ENCODE measurements at regions not wholly inside any gene's neighbourhood (a gene's known extent, or its start where the extent isn't known, plus 50 kb on each side); places are given as distances from the start of the nearest gene placed in this dataset.
"Not testable (repeated sequence)": the region's sequence is repeated elsewhere in the genome, so short reads cannot be mapped to it uniquely, and the experiment has no call there.

- no peak for DNase-seq (ENCODE audit: low read depth in 2 of 2)
Observed at GRCh38 chr9:36521148-36521547, 51.5 kb upstream of the MELK start.

GRCh38 chr9:36517131-36517530, 55.6 kb upstream of the MELK start:
- DNase-seq (ENCODE audit: low read depth in 2 of 2), result no peak

GRCh38 chr9:36504156-36504555, 68.5 kb upstream of the MELK start:
- no peak for DNase-seq (ENCODE audit: low read depth in 2 of 2)

GRCh38 chr9:36503172-36504088, 69.3 kb upstream of the MELK start:
- no peak for DNase-seq (ENCODE audit: low read depth in 2 of 2)

- no peak for DNase-seq (ENCODE audit: low read depth in 2 of 2)
Observed at GRCh38 chr9:36501727-36502126, 71.0 kb upstream of the MELK start.

GRCh38 chr9:36500931-36501330, 71.8 kb upstream of the MELK start:
- not testable (repeated sequence) for DNase-seq (ENCODE audit: low read depth in 2 of 2)

- no peak for DNase-seq (ENCODE audit: low read depth in 2 of 2)
Observed at GRCh38 chr9:36499174-36499890, 73.4 kb upstream of the MELK start.

GRCh38 chr9:36493564-36493963, 79.1 kb upstream of the MELK start:
- peak in 1 of 2 experiments; percentile 8 for DNase-seq (ENCODE audit: low read depth in 2 of 2)

GRCh38 chr9:36492865-36493264, 79.8 kb upstream of the MELK start:
- DNase-seq (ENCODE audit: low read depth in 2 of 2), result no peak

GRCh38 chr9:36489453-36489852, 83.2 kb upstream of the MELK start:
- no peak for DNase-seq (ENCODE audit: low read depth in 2 of 2)

- DNase-seq (ENCODE audit: low read depth in 2 of 2), result no peak
Observed at GRCh38 chr9:36488389-36488756, 84.3 kb upstream of the MELK start.

- peak; percentile 76 to 80 for DNase-seq (ENCODE audit: low read depth in 2 of 2)
Observed at GRCh38 chr9:36487482-36488388, 85.0 kb upstream of the MELK start.

GRCh38 chr9:36486933-36487481, 85.7 kb upstream of the MELK start:
- DNase-seq (ENCODE audit: low read depth in 2 of 2), result peak; percentile 29 to 50

GRCh38 chr9:36486329-36486932, 86.3 kb upstream of the MELK start:
- DNase-seq (ENCODE audit: low read depth in 2 of 2), result peak in 1 of 2 experiments; percentile 4

- DNase-seq (ENCODE audit: low read depth in 2 of 2), result no peak
Observed at GRCh38 chr9:36485647-36486328, 85.7 kb upstream of the RNF38 start.

GRCh38 chr9:36484124-36484523, 84.1 kb upstream of the RNF38 start:
- no peak for DNase-seq (ENCODE audit: low read depth in 2 of 2)

GRCh38 chr9:36479101-36479500, 79.0 kb upstream of the RNF38 start:
- DNase-seq (ENCODE audit: low read depth in 2 of 2), result no peak

GRCh38 chr9:36471359-36471758, 71.3 kb upstream of the RNF38 start:
- no peak for DNase-seq (ENCODE audit: low read depth in 2 of 2)

- DNase-seq (ENCODE audit: low read depth in 2 of 2), result peak; percentile 16 to 43
Observed at GRCh38 chr9:36470643-36471290, 70.7 kb upstream of the RNF38 start.

- no peak for DNase-seq (ENCODE audit: low read depth in 2 of 2)
Observed at GRCh38 chr9:36463467-36463866, 63.4 kb upstream of the RNF38 start.
